ENCODE measurements at regions not wholly inside any gene's neighbourhood (a gene's known extent, or its start where the extent isn't known, plus 50 kb on each side); places are given as distances from the start of the nearest gene placed in this dataset.

DNA sequence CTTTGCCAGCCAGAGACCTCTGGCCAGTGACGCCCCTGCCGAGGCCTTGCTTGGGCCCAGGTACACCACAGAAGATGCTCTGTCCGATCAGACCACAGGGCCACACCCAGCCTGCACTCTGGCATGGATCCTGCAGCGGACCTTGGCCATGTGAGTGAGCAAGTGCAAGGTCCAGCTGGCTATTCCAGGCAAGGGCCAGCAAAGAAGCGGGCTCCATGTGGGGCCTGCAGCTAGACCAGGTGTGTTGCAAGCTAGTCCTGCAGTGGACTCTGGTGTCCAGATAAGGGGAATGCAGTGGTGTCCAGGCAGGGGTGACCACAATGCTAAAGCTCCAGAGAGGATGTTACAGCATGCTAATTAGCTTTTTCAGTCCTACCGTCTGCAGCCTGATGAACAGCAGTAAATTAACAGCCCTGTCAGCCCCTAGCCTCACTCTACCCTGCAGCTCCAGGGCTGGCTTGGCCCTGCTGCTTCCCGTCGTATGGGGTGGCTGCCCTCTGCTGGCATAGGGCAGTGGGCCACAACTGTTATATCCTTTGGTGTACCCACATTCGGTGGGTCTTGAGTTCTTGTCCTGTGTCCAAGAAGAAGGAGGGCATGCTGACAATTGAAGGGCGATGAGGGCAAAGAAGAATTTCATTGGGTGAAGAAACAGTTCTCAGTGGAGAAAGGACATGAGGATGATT is 284.5 kb upstream of the POU5F2 start (continued):
- TF ChIP-seq, protein P1, sequence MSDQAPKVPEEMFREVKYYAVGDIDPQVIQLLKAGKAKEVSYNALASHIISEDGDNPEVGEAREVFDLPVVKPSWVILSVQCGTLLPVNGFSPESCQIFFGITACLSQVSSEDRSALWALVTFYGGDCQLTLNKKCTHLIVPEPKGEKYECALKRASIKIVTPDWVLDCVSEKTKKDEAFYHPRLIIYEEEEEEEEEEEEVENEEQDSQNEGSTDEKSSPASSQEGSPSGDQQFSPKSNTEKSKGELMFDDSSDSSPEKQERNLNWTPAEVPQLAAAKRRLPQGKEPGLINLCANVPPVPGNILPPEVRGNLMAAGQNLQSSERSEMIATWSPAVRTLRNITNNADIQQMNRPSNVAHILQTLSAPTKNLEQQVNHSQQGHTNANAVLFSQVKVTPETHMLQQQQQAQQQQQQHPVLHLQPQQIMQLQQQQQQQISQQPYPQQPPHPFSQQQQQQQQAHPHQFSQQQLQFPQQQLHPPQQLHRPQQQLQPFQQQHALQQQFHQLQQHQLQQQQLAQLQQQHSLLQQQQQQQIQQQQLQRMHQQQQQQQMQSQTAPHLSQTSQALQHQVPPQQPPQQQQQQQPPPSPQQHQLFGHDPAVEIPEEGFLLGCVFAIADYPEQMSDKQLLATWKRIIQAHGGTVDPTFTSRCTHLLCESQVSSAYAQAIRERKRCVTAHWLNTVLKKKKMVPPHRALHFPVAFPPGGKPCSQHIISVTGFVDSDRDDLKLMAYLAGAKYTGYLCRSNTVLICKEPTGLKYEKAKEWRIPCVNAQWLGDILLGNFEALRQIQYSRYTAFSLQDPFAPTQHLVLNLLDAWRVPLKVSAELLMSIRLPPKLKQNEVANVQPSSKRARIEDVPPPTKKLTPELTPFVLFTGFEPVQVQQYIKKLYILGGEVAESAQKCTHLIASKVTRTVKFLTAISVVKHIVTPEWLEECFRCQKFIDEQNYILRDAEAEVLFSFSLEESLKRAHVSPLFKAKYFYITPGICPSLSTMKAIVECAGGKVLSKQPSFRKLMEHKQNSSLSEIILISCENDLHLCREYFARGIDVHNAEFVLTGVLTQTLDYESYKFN (CRISPR knock-in tag; conservative IDR thresholded peaks at IDR 0.05) = 0 out of 2 replicates have a peak, but pooled peaks have one; percentile 27
- peak; percentile 70 for TF ChIP-seq SMC3 (IDR thresholded peaks at IDR 0.05; ENCODE audit: low read length)
- TF ChIP-seq, protein P2, sequence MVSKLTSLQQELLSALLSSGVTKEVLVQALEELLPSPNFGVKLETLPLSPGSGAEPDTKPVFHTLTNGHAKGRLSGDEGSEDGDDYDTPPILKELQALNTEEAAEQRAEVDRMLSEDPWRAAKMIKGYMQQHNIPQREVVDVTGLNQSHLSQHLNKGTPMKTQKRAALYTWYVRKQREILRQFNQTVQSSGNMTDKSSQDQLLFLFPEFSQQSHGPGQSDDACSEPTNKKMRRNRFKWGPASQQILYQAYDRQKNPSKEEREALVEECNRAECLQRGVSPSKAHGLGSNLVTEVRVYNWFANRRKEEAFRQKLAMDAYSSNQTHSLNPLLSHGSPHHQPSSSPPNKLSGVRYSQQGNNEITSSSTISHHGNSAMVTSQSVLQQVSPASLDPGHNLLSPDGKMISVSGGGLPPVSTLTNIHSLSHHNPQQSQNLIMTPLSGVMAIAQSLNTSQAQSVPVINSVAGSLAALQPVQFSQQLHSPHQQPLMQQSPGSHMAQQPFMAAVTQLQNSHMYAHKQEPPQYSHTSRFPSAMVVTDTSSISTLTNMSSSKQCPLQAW (CRISPR knock-in tag; IDR thresholded peaks at IDR 0.05) = peak; percentile 47; the same call in 1 of the 2 replicates
- TF ChIP-seq MYC (CRISPR knock-in tag; IDR thresholded peaks at IDR 0.05; ENCODE audit: borderline replicate concordance) = peak; percentile 43; the same call in 1 of the 2 replicates
- TF ChIP-seq SALL1 (CRISPR knock-in tag; IDR thresholded peaks at IDR 0.05) = peak; percentile 75
- TF ChIP-seq, protein P3, sequence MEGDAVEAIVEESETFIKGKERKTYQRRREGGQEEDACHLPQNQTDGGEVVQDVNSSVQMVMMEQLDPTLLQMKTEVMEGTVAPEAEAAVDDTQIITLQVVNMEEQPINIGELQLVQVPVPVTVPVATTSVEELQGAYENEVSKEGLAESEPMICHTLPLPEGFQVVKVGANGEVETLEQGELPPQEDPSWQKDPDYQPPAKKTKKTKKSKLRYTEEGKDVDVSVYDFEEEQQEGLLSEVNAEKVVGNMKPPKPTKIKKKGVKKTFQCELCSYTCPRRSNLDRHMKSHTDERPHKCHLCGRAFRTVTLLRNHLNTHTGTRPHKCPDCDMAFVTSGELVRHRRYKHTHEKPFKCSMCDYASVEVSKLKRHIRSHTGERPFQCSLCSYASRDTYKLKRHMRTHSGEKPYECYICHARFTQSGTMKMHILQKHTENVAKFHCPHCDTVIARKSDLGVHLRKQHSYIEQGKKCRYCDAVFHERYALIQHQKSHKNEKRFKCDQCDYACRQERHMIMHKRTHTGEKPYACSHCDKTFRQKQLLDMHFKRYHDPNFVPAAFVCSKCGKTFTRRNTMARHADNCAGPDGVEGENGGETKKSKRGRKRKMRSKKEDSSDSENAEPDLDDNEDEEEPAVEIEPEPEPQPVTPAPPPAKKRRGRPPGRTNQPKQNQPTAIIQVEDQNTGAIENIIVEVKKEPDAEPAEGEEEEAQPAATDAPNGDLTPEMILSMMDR (CRISPR knock-in tag; IDR thresholded peaks at IDR 0.05) = peak; percentile 75
- TF ChIP-seq, protein P4, sequence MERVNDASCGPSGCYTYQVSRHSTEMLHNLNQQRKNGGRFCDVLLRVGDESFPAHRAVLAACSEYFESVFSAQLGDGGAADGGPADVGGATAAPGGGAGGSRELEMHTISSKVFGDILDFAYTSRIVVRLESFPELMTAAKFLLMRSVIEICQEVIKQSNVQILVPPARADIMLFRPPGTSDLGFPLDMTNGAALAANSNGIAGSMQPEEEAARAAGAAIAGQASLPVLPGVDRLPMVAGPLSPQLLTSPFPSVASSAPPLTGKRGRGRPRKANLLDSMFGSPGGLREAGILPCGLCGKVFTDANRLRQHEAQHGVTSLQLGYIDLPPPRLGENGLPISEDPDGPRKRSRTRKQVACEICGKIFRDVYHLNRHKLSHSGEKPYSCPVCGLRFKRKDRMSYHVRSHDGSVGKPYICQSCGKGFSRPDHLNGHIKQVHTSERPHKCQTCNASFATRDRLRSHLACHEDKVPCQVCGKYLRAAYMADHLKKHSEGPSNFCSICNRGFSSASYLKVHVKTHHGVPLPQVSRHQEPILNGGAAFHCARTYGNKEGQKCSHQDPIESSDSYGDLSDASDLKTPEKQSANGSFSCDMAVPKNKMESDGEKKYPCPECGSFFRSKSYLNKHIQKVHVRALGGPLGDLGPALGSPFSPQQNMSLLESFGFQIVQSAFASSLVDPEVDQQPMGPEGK (CRISPR knock-in tag; IDR thresholded peaks at IDR 0.05) = no peak
- TF ChIP-seq PCBP2 (optimal IDR thresholded peaks at IDR 0.05; ENCODE audit: low read depth, low read length, poor library complexity, severe bottlenecking) = no peak
- peak; percentile 64; the same call in 1 of the 2 replicates for TF ChIP-seq RXRA (CRISPR knock-in tag; IDR thresholded peaks at IDR 0.05)
- TF ChIP-seq ZNF337 (CRISPR knock-in tag; IDR thresholded peaks at IDR 0.05; ENCODE audit: borderline replicate concordance, low read depth) = no peak
- TF ChIP-seq ZNF17 (CRISPR knock-in tag; IDR thresholded peaks at IDR 0.05) = no peak
- TF ChIP-seq, protein P5, sequence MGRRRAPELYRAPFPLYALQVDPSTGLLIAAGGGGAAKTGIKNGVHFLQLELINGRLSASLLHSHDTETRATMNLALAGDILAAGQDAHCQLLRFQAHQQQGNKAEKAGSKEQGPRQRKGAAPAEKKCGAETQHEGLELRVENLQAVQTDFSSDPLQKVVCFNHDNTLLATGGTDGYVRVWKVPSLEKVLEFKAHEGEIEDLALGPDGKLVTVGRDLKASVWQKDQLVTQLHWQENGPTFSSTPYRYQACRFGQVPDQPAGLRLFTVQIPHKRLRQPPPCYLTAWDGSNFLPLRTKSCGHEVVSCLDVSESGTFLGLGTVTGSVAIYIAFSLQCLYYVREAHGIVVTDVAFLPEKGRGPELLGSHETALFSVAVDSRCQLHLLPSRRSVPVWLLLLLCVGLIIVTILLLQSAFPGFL (CRISPR knock-in tag; IDR thresholded peaks at IDR 0.05) = no peak
- TF ChIP-seq, protein P6, sequence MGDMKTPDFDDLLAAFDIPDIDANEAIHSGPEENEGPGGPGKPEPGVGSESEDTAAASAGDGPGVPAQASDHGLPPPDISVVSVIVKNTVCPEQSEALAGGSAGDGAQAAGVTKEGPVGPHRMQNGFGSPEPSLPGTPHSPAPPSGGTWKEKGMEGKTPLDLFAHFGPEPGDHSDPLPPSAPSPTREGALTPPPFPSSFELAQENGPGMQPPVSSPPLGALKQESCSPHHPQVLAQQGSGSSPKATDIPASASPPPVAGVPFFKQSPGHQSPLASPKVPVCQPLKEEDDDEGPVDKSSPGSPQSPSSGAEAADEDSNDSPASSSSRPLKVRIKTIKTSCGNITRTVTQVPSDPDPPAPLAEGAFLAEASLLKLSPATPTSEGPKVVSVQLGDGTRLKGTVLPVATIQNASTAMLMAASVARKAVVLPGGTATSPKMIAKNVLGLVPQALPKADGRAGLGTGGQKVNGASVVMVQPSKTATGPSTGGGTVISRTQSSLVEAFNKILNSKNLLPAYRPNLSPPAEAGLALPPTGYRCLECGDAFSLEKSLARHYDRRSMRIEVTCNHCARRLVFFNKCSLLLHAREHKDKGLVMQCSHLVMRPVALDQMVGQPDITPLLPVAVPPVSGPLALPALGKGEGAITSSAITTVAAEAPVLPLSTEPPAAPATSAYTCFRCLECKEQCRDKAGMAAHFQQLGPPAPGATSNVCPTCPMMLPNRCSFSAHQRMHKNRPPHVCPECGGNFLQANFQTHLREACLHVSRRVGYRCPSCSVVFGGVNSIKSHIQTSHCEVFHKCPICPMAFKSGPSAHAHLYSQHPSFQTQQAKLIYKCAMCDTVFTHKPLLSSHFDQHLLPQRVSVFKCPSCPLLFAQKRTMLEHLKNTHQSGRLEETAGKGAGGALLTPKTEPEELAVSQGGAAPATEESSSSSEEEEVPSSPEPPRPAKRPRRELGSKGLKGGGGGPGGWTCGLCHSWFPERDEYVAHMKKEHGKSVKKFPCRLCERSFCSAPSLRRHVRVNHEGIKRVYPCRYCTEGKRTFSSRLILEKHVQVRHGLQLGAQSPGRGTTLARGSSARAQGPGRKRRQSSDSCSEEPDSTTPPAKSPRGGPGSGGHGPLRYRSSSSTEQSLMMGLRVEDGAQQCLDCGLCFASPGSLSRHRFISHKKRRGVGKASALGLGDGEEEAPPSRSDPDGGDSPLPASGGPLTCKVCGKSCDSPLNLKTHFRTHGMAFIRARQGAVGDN (CRISPR knock-in tag; IDR thresholded peaks at IDR 0.05) = peak; percentile 59
- peak; percentile 45; the same call in 1 of the 2 replicates for TF ChIP-seq RCOR2 (CRISPR knock-in tag; IDR thresholded peaks at IDR 0.05)

All from HepG2 (cell line).